NCI-H1417 (cell line): ENCODE measurements at regions not wholly inside any gene's neighbourhood (a gene's known extent, or its start where the extent isn't known, plus 50 kb on each side); places are given as distances from the start of the nearest gene placed in this dataset.
A peak's percentile ranks its signal among the peaks of the same experiment; 100 is the strongest.
"Not testable (repeated sequence)": the region's sequence is repeated elsewhere in the genome, so short reads cannot be mapped to it uniquely, and the experiment has no call there.

ENCODE experiments used
- DNase-seq, 3 experiments: peaks; one replicate each; lab custom pipeline; 2025; lab: John Stamatoyannopoulos, UW

DNA sequence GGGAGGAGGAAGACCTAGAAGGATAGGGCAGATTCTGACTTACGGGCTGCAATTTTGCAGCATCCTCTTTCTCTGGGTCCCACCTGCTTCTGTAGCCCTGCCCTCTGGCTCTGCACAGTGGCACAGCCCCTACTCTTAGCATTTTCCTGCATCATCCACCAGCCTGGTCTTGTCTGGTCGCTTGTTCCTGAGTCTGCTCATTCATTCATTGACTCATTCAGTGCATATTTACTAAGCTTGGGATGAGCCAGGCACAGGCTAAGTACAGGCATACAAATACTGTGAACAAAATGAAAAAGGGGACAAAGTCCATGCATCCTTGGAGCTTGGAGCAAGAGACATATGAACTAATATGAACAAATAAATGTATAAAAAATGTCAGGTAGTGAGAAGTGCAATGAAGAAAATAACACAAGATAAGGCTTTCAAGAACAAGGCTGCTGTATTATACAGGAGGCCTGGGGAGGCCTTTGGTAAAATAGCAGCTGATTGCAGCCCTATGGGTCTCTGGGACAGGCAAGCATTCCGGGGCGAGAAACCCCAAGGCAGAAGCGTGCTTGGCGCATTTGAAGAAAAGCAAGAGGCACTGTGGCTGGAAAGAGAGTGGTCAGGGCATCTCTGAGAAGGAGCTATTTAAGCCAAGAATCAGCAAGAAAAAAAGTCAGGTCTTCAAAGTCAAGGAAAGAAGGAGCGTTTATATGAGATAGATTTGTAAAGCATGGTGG, 108.0 kb upstream of the ALX4 start:
- DNase-seq, result no peak

DNA sequence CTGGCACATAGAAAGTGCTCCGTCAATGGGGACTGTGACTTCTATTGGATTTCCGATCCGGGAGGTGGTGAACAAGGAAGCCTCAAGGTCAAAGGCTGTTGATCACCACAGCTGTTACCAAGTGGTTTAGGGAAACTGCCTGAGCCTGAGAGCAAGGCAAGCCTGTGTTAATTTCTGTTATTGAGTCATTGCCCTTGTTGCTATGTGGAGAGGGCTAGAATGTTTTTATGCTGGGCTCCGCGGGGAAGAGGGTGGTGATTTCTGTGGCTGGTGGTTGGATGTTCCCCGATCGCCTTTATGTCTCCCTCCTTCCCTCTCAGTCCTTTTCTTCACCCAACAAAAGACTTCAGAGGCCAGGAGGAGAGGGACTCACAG, 108.5 kb upstream of the ALX4 start:
- no peak for DNase-seq

DNA sequence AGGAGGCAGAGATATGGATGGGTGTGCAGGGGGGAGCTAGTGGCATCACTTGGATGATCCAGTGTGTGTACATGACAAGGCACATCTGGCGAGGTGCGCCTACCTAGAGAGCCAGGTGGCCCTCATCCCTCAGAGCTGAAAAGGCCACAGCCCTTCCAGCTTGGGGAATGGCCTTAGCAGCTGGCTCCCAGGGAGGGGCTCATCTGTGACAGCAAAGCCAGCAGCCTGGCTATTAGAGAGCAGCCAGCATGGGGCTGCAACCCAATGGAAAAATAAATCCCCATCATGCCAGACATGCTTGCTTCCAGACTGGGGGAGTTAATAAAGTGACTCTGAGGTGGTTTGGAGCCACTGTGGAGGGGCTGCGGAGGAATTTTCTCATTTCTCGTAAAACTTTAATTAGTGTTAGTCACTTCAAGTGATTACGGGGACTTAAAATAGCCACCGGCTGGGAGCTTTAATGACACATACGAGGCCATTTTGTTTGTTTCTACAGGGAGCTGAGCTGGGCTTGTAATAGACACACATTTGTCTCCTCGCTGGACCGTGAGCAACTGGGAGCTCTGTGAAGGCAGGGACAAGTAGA, 111.2 kb upstream of the ALX4 start:
- DNase-seq, result no peak

DNA sequence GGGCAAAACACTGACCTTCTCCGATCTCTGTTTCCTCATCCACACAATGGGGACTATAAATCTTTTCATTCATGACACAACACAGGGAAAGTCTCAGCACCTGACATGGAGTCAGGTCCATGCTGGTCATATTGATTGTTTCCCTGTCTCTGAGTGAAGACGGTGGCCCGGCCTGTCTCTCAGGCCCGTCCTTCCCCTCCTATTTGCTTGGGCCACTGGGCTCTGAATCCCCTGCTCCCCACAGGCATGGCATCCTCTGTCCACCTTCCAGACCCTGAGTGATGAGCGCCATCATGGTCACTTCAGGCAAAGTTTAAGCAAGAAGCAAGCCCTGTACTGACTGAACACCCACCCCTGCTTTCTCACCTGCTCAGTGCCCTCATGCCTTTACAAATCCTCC, 113.3 kb upstream of the ALX4 start:
- DNase-seq, result no peak

DNA sequence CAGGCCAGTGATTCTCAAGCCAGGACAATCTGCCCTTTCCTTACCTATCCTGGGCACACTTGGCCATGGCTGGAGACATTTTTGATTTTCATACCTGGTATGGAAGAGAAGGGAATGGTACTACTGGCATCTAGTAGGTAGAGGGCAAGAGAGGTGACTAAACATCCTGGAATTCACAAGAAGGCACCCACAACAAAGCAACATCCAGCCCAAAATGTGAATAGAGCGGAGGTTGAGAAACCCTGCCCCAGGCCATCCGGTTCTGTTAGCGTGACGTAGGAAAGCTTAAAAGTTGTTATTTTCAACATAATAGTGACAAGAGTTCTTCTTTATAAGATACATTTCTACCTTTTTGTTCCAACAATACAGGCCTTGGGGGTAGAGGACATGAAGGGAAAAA, 114.9 kb upstream of the ALX4 start:
- DNase-seq, result no peak

DNA sequence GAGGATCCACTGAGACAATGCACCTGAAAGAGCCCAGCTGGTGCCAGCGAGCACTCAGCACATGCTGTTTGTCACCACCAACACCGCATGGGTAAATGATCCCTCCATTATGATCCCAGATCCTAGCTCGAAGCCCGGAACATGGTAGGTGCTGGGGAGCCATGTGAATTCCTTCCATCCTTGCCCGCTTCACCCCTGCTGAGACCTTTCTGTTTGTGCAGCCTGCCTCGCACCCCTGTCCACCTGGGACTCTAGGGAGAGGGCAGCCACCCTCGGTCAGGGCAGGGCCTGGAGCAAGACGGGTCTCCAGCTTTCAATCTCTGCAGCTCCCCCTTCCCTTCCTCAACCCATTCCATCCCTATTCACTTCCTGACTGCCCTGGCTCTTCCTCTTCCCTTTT, 116.2 kb upstream of the ALX4 start:
- no peak for DNase-seq

GRCh38 chr11:44426958-44427357, 117.0 kb upstream of the ALX4 start:
- no peak for DNase-seq

- no peak for DNase-seq
Observed at GRCh38 chr11:44427432-44427831, 117.5 kb upstream of the ALX4 start.

DNA sequence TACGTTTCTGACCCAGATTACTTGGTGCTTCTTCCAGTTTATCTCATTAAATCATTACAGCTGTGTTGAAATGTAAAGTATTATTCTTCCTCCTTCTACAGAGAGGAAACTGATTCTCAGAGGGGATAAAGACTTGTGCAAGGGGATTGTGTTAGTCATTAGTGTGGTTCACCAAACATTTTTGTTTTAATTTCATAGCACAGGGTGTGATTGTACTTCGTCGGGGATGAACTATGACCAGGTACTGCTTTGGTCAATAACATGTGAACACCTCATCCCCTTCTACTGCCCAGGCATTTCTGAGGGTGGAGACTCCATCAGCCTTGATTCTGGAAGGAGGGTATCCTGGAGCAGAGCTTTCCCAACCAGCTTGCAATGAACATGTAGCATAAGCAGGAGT, 120.2 kb upstream of the ALX4 start:
- no peak for DNase-seq

DNA sequence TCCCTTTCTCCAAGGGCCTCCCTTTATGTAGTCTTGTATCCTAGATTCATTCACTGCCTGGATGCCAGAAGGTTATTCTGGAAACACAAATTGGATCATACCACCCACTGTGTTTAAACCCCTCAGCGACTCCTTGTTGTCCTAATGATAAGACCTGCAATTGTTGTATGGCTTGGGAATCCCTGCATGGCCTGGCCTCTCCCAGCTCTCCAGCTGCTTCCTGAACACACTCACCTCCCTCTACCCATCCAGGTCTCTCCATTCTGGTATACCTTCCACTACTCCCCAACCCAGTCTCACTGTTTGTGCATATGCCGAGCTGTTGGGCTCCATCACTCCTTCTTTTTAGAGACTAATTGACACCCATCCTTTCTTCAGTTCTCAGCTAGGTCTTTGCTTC, 124.3 kb upstream of the ALX4 start:
- peak in 2 of 3 experiments; percentile 37 to 72 for DNase-seq

DNA sequence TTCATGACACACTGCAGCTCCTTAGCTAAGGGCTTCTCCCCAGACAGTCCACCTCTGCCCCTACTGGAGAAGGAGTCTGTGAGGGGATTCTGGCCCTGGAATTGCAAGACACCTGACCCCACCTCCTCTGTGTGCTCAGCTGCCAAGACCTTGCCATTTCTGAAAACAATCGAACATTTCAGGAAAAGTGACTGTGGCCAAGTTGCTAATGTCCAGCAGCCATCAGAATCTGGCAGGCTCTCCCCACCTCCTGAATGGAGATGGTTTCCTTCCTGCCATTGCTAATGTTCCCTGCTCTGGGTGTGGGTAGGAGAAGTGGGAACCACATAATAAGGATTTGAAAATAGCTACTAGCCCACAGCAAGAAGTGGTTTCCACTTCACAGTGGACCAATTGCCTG, 127.2 kb upstream of the ALX4 start:
- DNase-seq, result no peak

- DNase-seq, result not testable (repeated sequence)
Observed at GRCh38 chr11:44442893-44443673, 122.4 kb upstream of the CD82 start.

DNA sequence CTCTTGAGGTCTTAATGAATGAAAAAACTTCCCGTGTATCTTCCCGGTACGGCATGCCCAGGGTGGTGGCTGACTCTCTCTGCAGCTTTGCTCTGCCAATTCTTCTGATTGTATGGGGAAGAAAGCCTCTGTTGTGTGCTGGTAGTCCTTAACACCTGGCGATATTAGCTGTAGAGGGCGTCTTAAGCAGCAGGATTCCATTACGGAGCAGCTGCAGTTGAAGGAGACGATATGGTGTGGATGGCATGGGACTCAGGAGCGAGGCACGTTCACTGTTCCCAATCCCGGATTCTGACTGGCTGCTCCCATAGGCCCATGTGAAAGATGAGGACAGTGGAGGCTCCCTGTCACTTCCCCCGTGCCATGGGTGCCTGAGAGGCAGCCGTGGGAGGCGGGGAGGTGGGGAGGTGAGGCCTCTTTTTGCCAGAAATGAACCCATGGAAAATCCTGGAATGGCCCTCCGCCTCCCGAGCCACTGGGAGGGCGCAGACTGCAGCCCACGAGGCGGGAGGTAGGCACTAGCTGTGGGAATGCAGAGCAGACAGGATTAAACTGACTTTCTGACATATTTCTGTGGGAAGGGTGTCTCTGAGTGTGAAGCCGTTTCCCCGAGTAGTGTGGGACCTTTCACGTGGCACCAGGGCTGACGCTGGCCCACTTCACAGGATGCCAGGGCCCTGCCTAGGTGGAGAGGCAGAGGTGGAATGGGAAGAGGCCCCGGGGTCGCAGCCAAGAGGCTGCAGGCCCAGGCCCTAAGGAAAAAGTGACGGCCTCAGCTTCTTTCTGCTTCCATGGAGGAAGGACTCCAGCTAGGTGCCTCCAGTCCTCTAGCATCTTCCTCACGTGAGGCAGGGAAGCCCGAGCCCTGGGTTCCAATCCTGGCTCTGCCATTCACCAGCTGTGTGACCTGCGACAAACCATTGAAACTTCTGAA, 121.4 kb upstream of the CD82 start:
- no peak for DNase-seq

- DNase-seq, result no peak
Observed at GRCh38 chr11:44444770-44445321, 120.6 kb upstream of the CD82 start.

DNA sequence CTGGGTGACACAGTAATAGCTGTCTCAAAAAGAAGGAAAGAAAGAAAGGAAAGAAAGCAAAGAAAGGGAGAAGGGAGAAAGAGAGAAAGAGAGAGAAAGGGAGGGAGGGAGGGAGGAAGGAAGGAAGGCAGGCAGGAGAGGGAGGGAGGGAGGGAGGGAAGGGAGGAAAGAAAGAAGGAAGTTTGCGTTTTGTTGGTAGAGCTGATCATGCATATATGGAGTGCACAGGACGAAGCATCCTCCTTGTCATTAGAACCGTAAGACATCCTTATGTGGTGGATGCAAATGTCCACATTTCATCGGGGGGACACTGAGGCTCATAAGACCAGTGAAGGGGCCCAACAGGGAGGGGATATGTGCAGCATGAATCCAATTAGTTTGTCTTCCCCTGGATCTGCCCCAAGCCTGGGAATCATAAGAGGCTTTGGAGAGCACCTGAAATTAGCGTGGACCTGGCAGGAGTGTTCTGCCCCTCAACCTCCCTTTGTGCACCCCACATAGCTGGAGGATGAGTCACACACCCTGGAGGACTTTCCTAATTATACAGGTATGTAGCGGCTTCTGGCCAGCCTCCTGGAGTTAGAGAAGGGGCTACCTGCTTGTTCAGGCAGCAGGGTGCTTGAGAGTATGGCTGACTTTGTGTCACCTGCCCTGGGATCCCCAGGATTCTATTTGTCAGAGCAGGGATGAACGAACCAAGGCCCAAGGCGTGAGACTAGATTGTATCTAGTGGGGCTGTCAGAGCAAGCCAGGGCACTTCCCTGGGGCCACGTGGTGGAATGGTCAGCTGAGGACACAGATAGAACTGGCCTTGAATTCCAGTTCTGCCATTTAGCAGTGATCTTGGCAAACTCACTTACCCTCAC, 119.7 kb upstream of the CD82 start:
- DNase-seq, result peak in 1 of 3 experiments; percentile 24

DNA sequence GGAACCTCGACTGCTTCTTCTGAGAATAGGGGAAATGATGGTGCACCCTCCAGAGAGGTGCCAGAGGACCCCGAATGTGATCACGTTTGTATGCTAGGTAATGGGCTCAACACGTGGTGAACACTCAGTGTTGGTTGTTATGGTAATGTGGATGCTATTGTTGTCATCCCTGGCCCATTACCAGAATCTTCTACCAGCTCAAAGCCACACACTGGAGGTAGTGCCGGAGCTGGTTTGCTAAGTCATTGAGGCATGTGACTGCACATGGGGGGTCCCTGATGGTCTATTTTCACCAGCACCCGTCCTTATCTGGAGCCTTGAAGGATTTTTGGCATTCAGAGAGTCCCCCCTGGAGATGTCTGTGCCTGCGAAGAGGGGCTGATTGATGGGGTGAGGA, 119.1 kb upstream of the CD82 start:
- no peak for DNase-seq

- no peak for DNase-seq
Observed at GRCh38 chr11:44446996-44447771, 118.3 kb upstream of the CD82 start.

GRCh38 chr11:44450295-44450932, 115.0 kb upstream of the CD82 start:
- no peak for DNase-seq

DNA sequence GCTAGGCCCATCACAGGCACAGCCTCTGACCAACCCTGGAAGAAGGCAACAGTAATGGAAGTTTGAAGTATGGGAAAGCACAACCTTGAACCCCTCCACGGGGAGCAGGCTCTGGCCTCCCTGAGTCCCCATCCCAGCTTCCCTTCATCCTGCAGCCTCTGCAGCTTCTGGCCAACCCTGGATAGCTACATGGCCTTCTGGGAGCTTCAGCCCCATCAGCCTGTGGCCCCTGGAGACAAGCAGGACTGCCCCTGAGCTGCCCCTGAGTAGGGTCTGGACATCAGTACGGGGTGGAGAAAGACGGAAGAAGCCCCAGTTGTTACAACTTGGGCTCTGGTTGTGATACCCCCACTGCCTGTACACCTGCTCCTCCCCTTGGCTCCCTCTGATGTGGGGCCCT, 113.8 kb upstream of the CD82 start:
- DNase-seq, result no peak
